NT2/D1 (cell line): ENCODE measurements at regions not wholly inside any gene's neighbourhood (a gene's known extent, or its start where the extent isn't known, plus 50 kb on each side); places are given as distances from the start of the nearest gene placed in this dataset.

ENCODE experiments used
- YY1 ChIP-seq: IDR thresholded peaks from 2 replicates; pipeline ENCODE4 v1.6.1; 2011; ENCODE audit not compliant: insufficient read length, insufficient read depth
- ZNF274 ChIP-seq: IDR thresholded peaks from 2 replicates; pipeline ENCODE4 v1.6.1; 2011; ENCODE audit warnings: mild to moderate bottlenecking, low read depth, low read length

- no peak for TF ChIP-seq YY1
- no peak for TF ChIP-seq ZNF274
These were observed 370.5 kb downstream of the CSNK1G3 start for GRCh38 chr5:123882319-123882964.
